Thyroid gland (tissue), 4 donors: ENCODE measurements at regions not wholly inside any gene's neighbourhood (a gene's known extent, or its start where the extent isn't known, plus 50 kb on each side); places are given as distances from the start of the nearest gene placed in this dataset.

ENCODE experiments used
- POLR2A ChIP-seq, 2 donors: fragments of 450-650 bp; IDR thresholded peaks; one replicate each; pipeline ENCODE4 v1.6.1; 2017; ENCODE audit warnings: antibody characterized with exemption in 2 of 2, mild to moderate bottlenecking in 2 of 2, moderate library complexity in 1 of 2
- TF ChIP-seq, protein P1 (sequence below), 6 experiments: fragments of 200-600 bp in 3 of 6; fragments of 450-650 bp in 3 of 6; sonication (generic) in 3 of 6; IDR thresholded peaks; one replicate each; pipeline ENCODE4 v1.5.1; 2016 to 2019; ENCODE audit warnings: antibody characterized with exemption in 6 of 6, mild to moderate bottlenecking in 2 of 6, inconsistent platforms in 1 of 6, moderate library complexity in 1 of 6

DNA sequence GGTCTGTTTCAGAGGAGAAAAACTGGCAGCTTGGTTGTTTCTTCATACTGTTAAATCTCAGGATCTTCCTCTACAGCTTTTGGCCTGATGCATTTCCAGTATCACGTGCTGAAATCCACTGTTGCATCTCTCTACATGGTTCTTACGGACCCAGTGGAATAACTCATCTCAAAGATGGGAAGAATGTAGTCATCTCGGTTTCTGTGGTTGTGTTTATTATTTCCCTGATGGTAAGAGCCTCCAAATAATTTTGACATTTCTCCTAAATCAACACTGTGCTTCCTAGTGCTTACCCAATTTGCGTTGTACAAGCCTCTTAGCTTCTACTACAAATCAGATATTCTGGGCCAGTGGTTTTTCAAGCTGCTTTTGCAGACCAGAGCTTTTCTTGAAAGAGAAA lies 812.8 kb downstream of the C12orf50 start:
- TF ChIP-seq, protein P1, sequence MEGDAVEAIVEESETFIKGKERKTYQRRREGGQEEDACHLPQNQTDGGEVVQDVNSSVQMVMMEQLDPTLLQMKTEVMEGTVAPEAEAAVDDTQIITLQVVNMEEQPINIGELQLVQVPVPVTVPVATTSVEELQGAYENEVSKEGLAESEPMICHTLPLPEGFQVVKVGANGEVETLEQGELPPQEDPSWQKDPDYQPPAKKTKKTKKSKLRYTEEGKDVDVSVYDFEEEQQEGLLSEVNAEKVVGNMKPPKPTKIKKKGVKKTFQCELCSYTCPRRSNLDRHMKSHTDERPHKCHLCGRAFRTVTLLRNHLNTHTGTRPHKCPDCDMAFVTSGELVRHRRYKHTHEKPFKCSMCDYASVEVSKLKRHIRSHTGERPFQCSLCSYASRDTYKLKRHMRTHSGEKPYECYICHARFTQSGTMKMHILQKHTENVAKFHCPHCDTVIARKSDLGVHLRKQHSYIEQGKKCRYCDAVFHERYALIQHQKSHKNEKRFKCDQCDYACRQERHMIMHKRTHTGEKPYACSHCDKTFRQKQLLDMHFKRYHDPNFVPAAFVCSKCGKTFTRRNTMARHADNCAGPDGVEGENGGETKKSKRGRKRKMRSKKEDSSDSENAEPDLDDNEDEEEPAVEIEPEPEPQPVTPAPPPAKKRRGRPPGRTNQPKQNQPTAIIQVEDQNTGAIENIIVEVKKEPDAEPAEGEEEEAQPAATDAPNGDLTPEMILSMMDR (IDR thresholded peaks at IDR 0.05), result no peak
- TF ChIP-seq POLR2A (IDR thresholded peaks at IDR 0.05), result no peak
